Erythroblast (primary cell): ENCODE measurements at regions not wholly inside any gene's neighbourhood (a gene's known extent, or its start where the extent isn't known, plus 50 kb on each side); places are given as distances from the start of the nearest gene placed in this dataset.

Source experiments
- GATA1 ChIP-seq: IDR thresholded peaks from 2 replicates; pipeline ENCODE4 v1.6.1; 2011; ENCODE audit warnings: low read depth, mild to moderate bottlenecking, control low read depth, low read length, moderate library complexity
- POLR2A ChIP-seq: IDR thresholded peaks from 2 replicates; pipeline ENCODE4 v1.6.1; 2011; ENCODE audit warnings: mild to moderate bottlenecking, low read length

DNA sequence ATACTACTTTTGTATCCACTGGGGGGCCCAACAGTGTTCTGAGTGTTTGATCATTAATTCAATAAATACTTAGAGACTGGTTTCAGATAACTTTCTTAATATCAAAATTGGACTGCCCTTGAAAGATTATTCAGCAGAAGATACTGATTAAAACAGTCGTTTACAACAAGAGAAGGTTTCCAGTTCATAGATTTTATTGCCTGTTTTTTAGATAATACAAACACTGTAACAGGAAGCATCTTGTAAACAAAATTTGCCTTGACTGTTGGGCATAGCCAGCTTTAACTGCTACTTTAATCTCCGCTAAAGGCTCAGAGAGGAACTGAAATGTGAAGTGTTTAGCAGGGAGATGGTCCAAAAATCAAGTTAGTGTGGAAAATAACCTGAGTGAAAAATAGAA lies 1168.7 kb upstream of the NUDT12 start:
- TF ChIP-seq POLR2A: no peak
- TF ChIP-seq GATA1: no peak
